SU-DHL-6 (cell line): ENCODE measurements at regions not wholly inside any gene's neighbourhood (a gene's known extent, or its start where the extent isn't known, plus 50 kb on each side); places are given as distances from the start of the nearest gene placed in this dataset.

ENCODE experiments used
- EZH2phosphoT487 ChIP-seq: fragments of 200-600 bp; sonication (generic), shearing (Covaris generic); conservative IDR thresholded peaks from 2 replicates; pipeline ENCODE4 v1.6.1; 2018; ENCODE audit warnings: mild to moderate bottlenecking, antibody characterized with exemption, low read length, moderate library complexity, mixed read lengths
- TF ChIP-seq, protein P1 (sequence below): fragments of 200-600 bp; sonication (generic); IDR thresholded peaks from one replicate; pipeline ENCODE4 v1.5.1; 2017; ENCODE audit warnings: antibody characterized with exemption, mild to moderate bottlenecking, low read length, moderate library complexity; ENCODE audit not compliant: insufficient read depth, poor library complexity, severe bottlenecking

DNA sequence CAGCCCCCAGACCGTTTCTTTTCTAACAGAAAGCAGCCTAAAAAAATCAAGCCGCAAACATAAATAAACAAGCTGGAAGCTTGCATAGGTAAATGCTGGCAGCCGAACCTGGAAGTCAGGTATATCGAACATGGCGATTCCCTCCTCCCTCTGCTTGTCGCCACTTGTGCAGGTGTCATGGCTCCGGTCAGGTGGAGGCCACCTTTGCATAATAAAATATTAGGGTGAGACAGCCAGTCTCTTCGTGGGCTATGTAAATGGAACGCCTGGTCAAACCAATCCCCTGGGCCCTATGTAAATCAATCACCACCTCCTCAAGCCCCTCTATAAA, 223.9 kb upstream of the DAAM1 start:
- TF ChIP-seq, protein P1, sequence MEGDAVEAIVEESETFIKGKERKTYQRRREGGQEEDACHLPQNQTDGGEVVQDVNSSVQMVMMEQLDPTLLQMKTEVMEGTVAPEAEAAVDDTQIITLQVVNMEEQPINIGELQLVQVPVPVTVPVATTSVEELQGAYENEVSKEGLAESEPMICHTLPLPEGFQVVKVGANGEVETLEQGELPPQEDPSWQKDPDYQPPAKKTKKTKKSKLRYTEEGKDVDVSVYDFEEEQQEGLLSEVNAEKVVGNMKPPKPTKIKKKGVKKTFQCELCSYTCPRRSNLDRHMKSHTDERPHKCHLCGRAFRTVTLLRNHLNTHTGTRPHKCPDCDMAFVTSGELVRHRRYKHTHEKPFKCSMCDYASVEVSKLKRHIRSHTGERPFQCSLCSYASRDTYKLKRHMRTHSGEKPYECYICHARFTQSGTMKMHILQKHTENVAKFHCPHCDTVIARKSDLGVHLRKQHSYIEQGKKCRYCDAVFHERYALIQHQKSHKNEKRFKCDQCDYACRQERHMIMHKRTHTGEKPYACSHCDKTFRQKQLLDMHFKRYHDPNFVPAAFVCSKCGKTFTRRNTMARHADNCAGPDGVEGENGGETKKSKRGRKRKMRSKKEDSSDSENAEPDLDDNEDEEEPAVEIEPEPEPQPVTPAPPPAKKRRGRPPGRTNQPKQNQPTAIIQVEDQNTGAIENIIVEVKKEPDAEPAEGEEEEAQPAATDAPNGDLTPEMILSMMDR: no peak
- no peak for TF ChIP-seq EZH2phosphoT487
